CD4-positive, alpha-beta T cell treated with Interleukin-15 for 1 hour (primary cell): ENCODE measurements at regions not wholly inside any gene's neighbourhood (a gene's known extent, or its start where the extent isn't known, plus 50 kb on each side); places are given as distances from the start of the nearest gene placed in this dataset.
"Not testable (repeated sequence)": the region's sequence is repeated elsewhere in the genome, so short reads cannot be mapped to it uniquely, and the experiment has no call there.

ENCODE experiments used
- DNase-seq: peaks from one replicate; pipeline ENCODE4 v3.0.0-alpha.2; 2020

DNA sequence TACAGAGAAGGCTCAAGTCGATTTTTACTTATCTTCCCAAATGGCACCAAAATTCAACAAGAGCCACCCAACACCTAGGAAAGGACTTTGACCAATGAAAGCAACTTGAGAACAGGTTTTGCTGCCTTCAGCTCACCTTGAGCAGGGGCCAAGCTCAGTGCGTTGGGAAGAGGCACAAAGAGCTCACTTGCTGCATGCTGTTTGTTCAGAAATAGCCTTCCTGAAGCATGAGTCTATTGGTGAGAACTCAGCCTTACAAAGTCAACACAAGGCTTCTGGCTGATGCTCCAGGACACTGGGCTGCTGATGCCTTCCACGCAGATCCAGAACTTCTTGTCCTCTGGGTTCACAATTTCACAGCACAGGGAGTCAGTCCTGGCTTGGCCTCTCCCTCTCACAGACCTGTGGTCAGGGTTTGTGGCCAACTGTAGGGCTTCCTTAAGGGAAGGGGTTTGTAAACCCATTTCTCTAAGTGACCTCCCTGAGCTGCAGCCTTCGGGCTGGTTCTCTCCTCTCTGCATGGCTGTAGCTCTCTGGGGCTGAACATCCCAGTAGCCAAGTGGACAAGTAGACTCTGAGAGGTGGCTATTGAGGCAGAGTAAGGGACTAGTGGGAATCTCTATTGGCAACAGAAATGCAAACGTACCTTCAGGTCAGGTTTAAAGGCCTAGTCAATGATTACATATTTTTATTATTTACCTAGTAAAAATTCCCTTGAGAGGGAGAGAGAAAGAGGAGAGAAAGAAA lies 124.7 kb upstream of the GATA6 start:
- no peak for DNase-seq

GRCh38 chr18:22045221-22045918 lies 124.0 kb upstream of the GATA6 start:
- DNase-seq: no peak

GRCh38 chr18:22046473-22046872 lies 122.9 kb upstream of the GATA6 start:
- no peak for DNase-seq

- no peak for DNase-seq
These were observed 121.9 kb upstream of the GATA6 start for GRCh38 chr18:22047485-22047884.

GRCh38 chr18:22048221-22048620 lies 121.2 kb upstream of the GATA6 start:
- no peak for DNase-seq

DNA sequence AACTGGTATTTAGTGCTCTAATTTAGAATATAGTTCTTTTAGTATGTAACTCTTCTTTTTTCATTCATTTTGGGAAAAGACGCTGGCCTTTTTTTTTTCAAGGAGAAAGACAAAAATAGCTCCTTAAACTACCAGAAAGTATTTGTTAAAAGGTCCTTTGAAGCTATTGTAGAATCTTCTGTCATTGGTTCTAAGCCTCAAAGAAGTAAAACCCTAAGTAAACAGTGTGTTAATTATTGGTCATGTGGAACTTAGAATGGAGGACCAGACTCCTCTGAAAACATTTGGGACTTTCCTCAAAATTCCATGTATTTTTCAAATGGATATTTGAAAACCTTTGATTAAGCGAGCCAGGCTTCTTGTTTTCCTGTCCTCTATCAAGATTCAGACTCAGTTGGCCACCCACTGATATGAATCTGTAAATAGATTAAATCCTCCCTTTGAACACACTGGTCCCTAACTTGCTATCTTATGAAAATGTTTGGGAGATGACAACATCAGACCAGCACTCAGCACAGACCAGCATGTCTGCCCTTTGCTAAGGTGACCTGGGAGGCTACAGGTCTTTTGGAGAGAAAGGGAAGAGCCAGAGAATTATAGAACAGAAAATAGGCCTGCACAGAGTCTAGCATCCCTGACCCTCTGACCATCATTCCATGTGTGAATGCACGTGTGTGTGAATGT lies 120.3 kb upstream of the GATA6 start:
- no peak for DNase-seq

- no peak for DNase-seq
These were observed 116.8 kb upstream of the GATA6 start for GRCh38 chr18:22052405-22053105.

- DNase-seq: no peak
These were observed 113.7 kb upstream of the GATA6 start for GRCh38 chr18:22055466-22056238.

DNA sequence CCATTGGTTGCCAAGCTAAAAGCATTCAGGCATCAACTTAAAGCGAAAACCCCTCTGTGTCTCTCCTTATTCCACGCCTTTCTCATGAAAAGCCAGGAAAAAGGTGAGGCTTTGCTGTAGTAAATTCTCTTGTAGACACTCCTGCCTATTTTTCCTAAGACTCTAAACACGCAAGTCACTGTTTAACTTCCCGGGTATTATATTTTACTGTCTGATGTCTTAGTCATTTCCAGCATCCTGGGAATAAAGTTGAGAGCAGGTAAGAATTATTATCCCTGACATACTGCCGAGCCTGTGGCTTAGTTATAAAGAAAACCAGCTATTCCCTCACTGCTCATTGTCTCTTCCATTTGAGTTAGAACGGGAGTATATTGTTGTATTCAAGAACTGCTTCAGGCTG lies 112.4 kb upstream of the GATA6 start:
- DNase-seq: no peak

- DNase-seq: no peak
These were observed 111.4 kb upstream of the GATA6 start for GRCh38 chr18:22057908-22058527.

DNA sequence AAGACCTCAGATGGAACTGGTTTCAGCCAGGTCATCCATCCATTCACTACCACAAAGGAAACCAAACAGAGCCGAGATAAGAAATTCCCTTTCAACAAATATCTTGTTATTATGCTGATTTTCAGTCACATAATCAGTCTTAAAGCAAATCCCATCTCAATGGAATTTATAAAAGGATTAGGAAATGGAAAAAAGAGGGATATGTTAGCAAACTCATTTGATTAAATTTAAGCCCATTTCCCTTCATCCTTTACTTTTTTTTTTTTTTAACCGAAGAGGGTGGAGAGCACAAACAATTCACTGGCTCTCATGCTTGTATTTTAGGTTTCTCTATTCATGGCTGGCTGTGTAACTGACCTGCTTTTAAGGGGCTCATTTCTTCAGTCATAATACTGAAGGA lies 109.0 kb upstream of the GATA6 start:
- no peak for DNase-seq

GRCh38 chr18:22063102-22063501 lies 106.3 kb upstream of the GATA6 start:
- no peak for DNase-seq

- no peak for DNase-seq
These were observed 105.7 kb upstream of the GATA6 start for GRCh38 chr18:22063672-22064071.

- DNase-seq: no peak
These were observed 104.8 kb upstream of the GATA6 start for GRCh38 chr18:22064581-22064980.

DNA sequence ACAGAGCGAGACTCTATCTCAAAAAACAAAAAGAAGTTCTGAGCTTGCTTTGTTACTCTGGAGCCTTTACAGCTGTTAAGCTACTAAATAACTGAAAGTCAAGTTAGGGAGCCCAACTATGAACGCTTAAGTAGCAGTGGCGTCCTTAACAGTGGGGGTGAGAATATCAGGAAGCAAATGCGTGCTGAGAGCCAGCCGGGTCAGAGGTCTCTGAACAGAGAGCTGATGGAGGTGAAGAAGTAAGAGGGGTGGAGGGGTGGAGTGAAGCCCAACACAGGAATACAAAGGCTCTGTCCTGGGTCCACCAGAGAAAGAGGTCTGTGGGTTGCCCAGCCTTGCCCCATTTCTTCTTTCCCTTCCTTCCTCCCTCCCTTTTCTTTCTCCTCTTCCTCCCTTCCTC lies 104.1 kb upstream of the GATA6 start:
- DNase-seq: no peak

- no peak for DNase-seq
These were observed 103.3 kb upstream of the GATA6 start for GRCh38 chr18:22066083-22066485.

GRCh38 chr18:22067109-22067508 lies 102.3 kb upstream of the GATA6 start:
- DNase-seq: no peak

DNA sequence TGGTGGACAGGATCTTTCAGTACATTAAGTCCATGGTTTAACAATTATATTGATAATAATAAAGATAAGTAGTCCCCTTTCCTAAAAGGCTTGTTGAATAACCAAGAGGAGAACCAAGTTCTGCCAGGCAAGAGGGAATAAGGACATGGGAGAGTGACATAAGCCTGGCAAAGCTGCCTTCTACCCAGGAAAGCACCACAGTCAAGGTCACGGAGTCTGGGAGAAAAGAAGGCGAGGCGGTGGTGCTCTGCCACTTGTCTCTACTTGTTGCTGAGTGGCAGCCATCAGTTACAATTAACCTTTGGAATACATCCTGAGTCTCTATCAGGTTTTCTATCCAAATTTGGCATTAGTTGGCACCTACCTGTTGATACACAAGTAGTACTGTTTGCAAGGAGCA lies 101.7 kb upstream of the GATA6 start:
- DNase-seq: no peak

GRCh38 chr18:22068784-22069183 lies 100.6 kb upstream of the GATA6 start:
- not testable (repeated sequence) for DNase-seq

- no peak for DNase-seq
These were observed 99.5 kb upstream of the GATA6 start for GRCh38 chr18:22069916-22070315.

DNA sequence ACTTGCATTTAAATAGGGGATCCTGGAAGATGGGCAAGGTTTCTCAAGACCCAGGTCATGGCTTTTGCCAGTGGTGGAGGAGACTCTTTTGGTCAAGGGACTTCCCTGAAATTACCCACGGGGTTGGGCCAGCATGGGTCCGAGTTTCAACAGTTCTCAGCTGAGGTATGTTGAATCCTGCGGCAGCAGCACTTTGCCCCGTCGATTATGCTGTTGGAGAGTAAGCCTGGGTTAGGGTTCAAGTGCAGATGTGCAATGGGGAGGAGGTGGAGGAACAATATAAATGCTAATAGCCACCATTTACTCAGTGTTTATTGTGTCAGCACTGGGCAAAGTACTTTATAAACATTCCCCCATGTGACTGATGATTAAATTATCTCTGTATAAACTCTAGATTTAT lies 96.0 kb upstream of the GATA6 start:
- no peak for DNase-seq
